HEK293 (cell line): ENCODE measurements at regions not wholly inside any gene's neighbourhood (a gene's known extent, or its start where the extent isn't known, plus 50 kb on each side); places are given as distances from the start of the nearest gene placed in this dataset.

Source experiments
- CTCF ChIA-PET: fragments of 350-600 bp; formaldehyde crosslinking; extraction: SDS; loops from one replicate; lab custom pipeline; 2021; ENCODE audit warnings: antibody characterized with exemption; lab: Yijun Ruan, JAX
- POLR2A ChIA-PET: fragments of 300-600 bp; formaldehyde crosslinking; extraction: SDS; loops from one replicate; lab custom pipeline; 2020; ENCODE audit warnings: antibody characterized with exemption, inconsistent platforms; lab: Yijun Ruan, JAX
- H3K27ac ChIP-seq: fragments of 200-500 bp; sonication (Bioruptor generic); 2 replicates; pipeline ENCODE4 v1.5.1; 2014; ENCODE audit warnings: low read depth, low read length, control low read depth, inconsistent platforms; ENCODE audit errors: extremely low read depth
- H3K36me3 ChIP-seq, 2 experiments: fragments of 200-500 bp in 1 of 2; sonication (Bioruptor generic) in 1 of 2; 1 replicate in 1 of 2; 2 replicates in 1 of 2; pipeline ENCODE4 v1.5.1; 2014 to 2017; ENCODE audit warnings: inconsistent platforms in 2 of 2, low read length in 2 of 2; ENCODE audit not compliant: control insufficient read depth in 2 of 2, insufficient read depth in 1 of 2
- H3K4me1 ChIP-seq: fragments of 200-500 bp; sonication (Bioruptor generic); 2 replicates; pipeline ENCODE4 v1.5.1; 2014; ENCODE audit warnings: mild to moderate bottlenecking, low read length, inconsistent platforms; ENCODE audit not compliant: control insufficient read depth, insufficient read depth
- H3K4me3 ChIP-seq: 2 replicates; pipeline ENCODE4 v1.5.1; 2011; ENCODE audit warnings: low read depth, mild to moderate bottlenecking, control low read depth, low read length, moderate library complexity
- H3K9me3 ChIP-seq: fragments of 200-500 bp; sonication (Bioruptor generic); 2 replicates; pipeline ENCODE4 v1.5.1; 2014; ENCODE audit warnings: low read depth, low read length, inconsistent platforms; ENCODE audit not compliant: control insufficient read depth, insufficient read depth
- GLI4 ChIP-seq: fragments of 450-650 bp; formaldehyde crosslinking; IDR thresholded peaks from 2 replicates; pipeline ENCODE4 v1.5.1; 2016; ENCODE audit warnings: missing biosample characterization, missing genetic modification characterization
- IKZF3 ChIP-seq: fragments of 450-650 bp; IDR thresholded peaks from 2 replicates; pipeline ENCODE4 v1.5.0; 2018; ENCODE audit warnings: missing biosample characterization, mild to moderate bottlenecking, missing genetic modification characterization, moderate library complexity
- OSR2 ChIP-seq: fragments of 450-650 bp; formaldehyde crosslinking; IDR thresholded peaks from 2 replicates; pipeline ENCODE4 v1.5.1; 2016; ENCODE audit warnings: missing biosample characterization, missing genetic modification characterization
- OVOL3 ChIP-seq: fragments of 450-650 bp; formaldehyde crosslinking; IDR thresholded peaks from 2 replicates; pipeline ENCODE4 v1.5.1; 2016; ENCODE audit warnings: missing biosample characterization, missing genetic modification characterization
- REPIN1 ChIP-seq: fragments of 450-650 bp; formaldehyde crosslinking; IDR thresholded peaks from 2 replicates; pipeline ENCODE4 v1.5.1; 2017; ENCODE audit warnings: missing biosample characterization, missing genetic modification characterization, low read depth
- ZBTB1 ChIP-seq: fragments of 450-650 bp; formaldehyde crosslinking; IDR thresholded peaks from 2 replicates; pipeline ENCODE4 v1.5.1; 2016; ENCODE audit warnings: missing biosample characterization, missing genetic modification characterization
- ZBTB17 ChIP-seq: fragments of 450-650 bp; formaldehyde crosslinking; IDR thresholded peaks from 2 replicates; pipeline ENCODE4 v1.5.1; 2016; ENCODE audit warnings: missing biosample characterization, missing genetic modification characterization
- ZBTB8A ChIP-seq: fragments of 450-650 bp; formaldehyde crosslinking; IDR thresholded peaks from 2 replicates; pipeline ENCODE4 v1.5.1; 2016; ENCODE audit warnings: missing biosample characterization, missing genetic modification characterization
- ZFP3 ChIP-seq: fragments of 450-650 bp; formaldehyde crosslinking; IDR thresholded peaks from 2 replicates; pipeline ENCODE4 v1.5.1; 2016; ENCODE audit warnings: low read depth, missing biosample characterization, missing genetic modification characterization
- ZFP37 ChIP-seq: fragments of 450-650 bp; formaldehyde crosslinking; IDR thresholded peaks from 2 replicates; pipeline ENCODE4 v1.5.1; 2016; ENCODE audit warnings: missing biosample characterization, missing genetic modification characterization
- ZNF138 ChIP-seq: fragments of 450-650 bp; formaldehyde crosslinking; IDR thresholded peaks from 2 replicates; pipeline ENCODE4 v1.5.1; 2016; ENCODE audit warnings: missing biosample characterization, missing genetic modification characterization, borderline replicate concordance
- ZNF140 ChIP-seq: fragments of 450-650 bp; formaldehyde crosslinking; IDR thresholded peaks from 2 replicates; pipeline ENCODE4 v1.5.1; 2016; ENCODE audit warnings: missing biosample characterization, missing genetic modification characterization
- ZNF214 ChIP-seq: fragments of 450-650 bp; formaldehyde crosslinking; IDR thresholded peaks from 2 replicates; pipeline ENCODE4 v1.5.1; 2017; ENCODE audit warnings: missing biosample characterization, mild to moderate bottlenecking, missing genetic modification characterization, borderline replicate concordance
- ZNF23 ChIP-seq: fragments of 450-650 bp; formaldehyde crosslinking; IDR thresholded peaks from 2 replicates; pipeline ENCODE4 v1.5.1; 2016; ENCODE audit warnings: missing biosample characterization, missing genetic modification characterization, borderline replicate concordance
- ZNF404 ChIP-seq: fragments of 450-650 bp; formaldehyde crosslinking; IDR thresholded peaks from 2 replicates; pipeline ENCODE4 v1.5.1; 2017; ENCODE audit warnings: missing biosample characterization, missing genetic modification characterization
- ZNF423 ChIP-seq: fragments of 450-650 bp; formaldehyde crosslinking; IDR thresholded peaks from 2 replicates; pipeline ENCODE4 v1.5.1; 2016; ENCODE audit warnings: missing biosample characterization, missing genetic modification characterization
- ZNF426 ChIP-seq: fragments of 450-650 bp; formaldehyde crosslinking; IDR thresholded peaks from 2 replicates; pipeline ENCODE4 v1.5.1; 2017; ENCODE audit warnings: missing biosample characterization, missing genetic modification characterization, mild to moderate bottlenecking, inconsistent platforms, moderate library complexity
- ZNF521 ChIP-seq: fragments of 450-650 bp; formaldehyde crosslinking; IDR thresholded peaks from 2 replicates; pipeline ENCODE4 v1.5.1; 2017; ENCODE audit warnings: missing biosample characterization, mild to moderate bottlenecking, missing genetic modification characterization
- ZNF555 ChIP-seq: fragments of 450-650 bp; formaldehyde crosslinking; conservative IDR thresholded peaks from 2 replicates; pipeline ENCODE4 v1.5.1; 2017; ENCODE audit warnings: missing biosample characterization, mild to moderate bottlenecking, missing genetic modification characterization, inconsistent platforms
- ZNF571 ChIP-seq: fragments of 450-650 bp; formaldehyde crosslinking; IDR thresholded peaks from 2 replicates; pipeline ENCODE4 v1.5.0; 2017; ENCODE audit warnings: missing biosample characterization, missing genetic modification characterization
- ZNF596 ChIP-seq: fragments of 450-650 bp; IDR thresholded peaks from 2 replicates; pipeline ENCODE4 v1.5.0; 2018; ENCODE audit warnings: missing biosample characterization, mild to moderate bottlenecking, missing genetic modification characterization, moderate library complexity
- ZNF654 ChIP-seq: fragments of 450-650 bp; formaldehyde crosslinking; IDR thresholded peaks from 2 replicates; pipeline ENCODE4 v1.5.1; 2016; ENCODE audit warnings: low read depth, missing biosample characterization, missing genetic modification characterization
- ZNF658 ChIP-seq: fragments of 450-650 bp; formaldehyde crosslinking; IDR thresholded peaks from 2 replicates; pipeline ENCODE4; 2016; ENCODE audit warnings: missing biosample characterization, missing genetic modification characterization
- ZNF677 ChIP-seq: fragments of 450-650 bp; IDR thresholded peaks from 2 replicates; pipeline ENCODE4 v1.5.0; 2018; ENCODE audit warnings: missing biosample characterization, mild to moderate bottlenecking, missing genetic modification characterization, moderate library complexity
- ZNF776 ChIP-seq: fragments of 450-650 bp; formaldehyde crosslinking; IDR thresholded peaks from 2 replicates; pipeline ENCODE4 v1.5.0; 2017; ENCODE audit warnings: missing biosample characterization, missing genetic modification characterization, borderline replicate concordance
- ZNF777 ChIP-seq: fragments of 450-650 bp; formaldehyde crosslinking; IDR thresholded peaks from 2 replicates; pipeline ENCODE4 v1.5.1; 2017; ENCODE audit warnings: missing biosample characterization, missing genetic modification characterization, borderline replicate concordance
- TF ChIP-seq, protein P1 (sequence below): fragments of 450-650 bp; formaldehyde crosslinking; IDR thresholded peaks from 2 replicates; pipeline ENCODE4 v1.5.1; 2016; ENCODE audit warnings: missing biosample characterization, missing genetic modification characterization
- TF ChIP-seq, protein P2 (sequence below): fragments of 450-650 bp; formaldehyde crosslinking; conservative IDR thresholded peaks from 2 replicates; pipeline ENCODE4 v1.5.1; 2016; ENCODE audit warnings: low read depth, missing biosample characterization, missing genetic modification characterization
- TF ChIP-seq, protein P3 (sequence below): fragments of 450-650 bp; formaldehyde crosslinking; IDR thresholded peaks from 2 replicates; pipeline ENCODE4 v1.5.1; 2016; ENCODE audit warnings: missing biosample characterization, missing genetic modification characterization
- TF ChIP-seq, protein P4 (sequence below): fragments of 450-650 bp; formaldehyde crosslinking; IDR thresholded peaks from 2 replicates; pipeline ENCODE4 v1.5.1; 2016; ENCODE audit warnings: missing biosample characterization, missing genetic modification characterization

DNA sequence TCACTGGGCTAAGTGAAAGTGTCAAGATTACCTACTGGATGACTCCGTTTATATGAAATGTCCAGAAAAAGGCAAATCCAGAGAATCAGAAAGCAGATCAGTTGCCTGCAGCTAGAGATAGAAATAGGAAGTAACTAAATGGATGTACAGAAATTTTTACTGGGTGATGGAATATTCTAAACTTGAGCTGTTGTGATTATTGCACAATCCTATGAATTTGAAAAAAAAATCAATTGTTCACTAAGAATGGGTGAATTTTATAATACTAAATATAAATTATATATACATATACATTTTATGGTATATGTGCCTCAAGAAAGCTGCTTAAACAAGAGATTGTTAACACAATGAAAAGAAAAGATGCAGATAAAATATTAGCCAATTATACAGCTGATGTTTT, 181.1 kb upstream of the C16orf82 start:
- POLR2A ChIA-PET = no interaction called here

DNA sequence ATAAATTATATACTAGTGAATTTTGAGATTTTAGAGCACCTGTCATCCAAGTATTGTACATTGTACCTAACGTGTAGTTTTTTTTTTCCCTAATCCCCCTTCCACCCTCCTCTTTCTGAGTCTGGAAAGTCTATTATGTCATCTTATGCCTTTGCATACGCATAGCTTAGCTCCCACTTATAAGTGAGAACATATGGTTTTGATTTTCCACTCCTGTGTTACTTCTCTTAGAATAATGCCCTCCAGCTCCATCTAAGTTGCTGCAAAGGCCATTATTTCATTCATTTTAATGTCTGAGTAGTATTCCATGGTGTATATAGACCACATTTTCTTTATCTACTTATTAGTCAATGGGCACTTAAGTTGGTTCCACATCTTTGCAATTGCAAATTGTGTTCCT, 177.0 kb upstream of the C16orf82 start:
- no peaks in the 10 kb centered on the region for H3K36me3 ChIP-seq
- H3K4me3 ChIP-seq = no peak overlapping the region
- CTCF ChIA-PET = no interaction called here
- H3K4me1 ChIP-seq = no peaks in the 10 kb centered on the region
- POLR2A ChIA-PET = no interaction called here
- H3K27ac ChIP-seq = no peak overlapping the region
- H3K9me3 ChIP-seq = no peaks in the 10 kb centered on the region
- TF ChIP-seq ZFP3 (tag by site-specific recombination) (no peak), ZNF214 (tag by site-specific recombination) (no peak), ZNF596 (tag by site-specific recombination) (no peak), ZNF423 (tag by site-specific recombination) (no peak), ZNF140 (tag by site-specific recombination) (no peak), REPIN1 (tag by site-specific recombination) (no peak), OVOL3 (tag by site-specific recombination) (no peak), ZNF404 (no peak), ZNF521 (tag by site-specific recombination) (no peak), ZBTB17 (tag by site-specific recombination) (no peak), ZNF426 (tag by site-specific recombination) (no peak), ZNF571 (tag by site-specific recombination) (no peak)
- TF ChIP-seq, protein P1, sequence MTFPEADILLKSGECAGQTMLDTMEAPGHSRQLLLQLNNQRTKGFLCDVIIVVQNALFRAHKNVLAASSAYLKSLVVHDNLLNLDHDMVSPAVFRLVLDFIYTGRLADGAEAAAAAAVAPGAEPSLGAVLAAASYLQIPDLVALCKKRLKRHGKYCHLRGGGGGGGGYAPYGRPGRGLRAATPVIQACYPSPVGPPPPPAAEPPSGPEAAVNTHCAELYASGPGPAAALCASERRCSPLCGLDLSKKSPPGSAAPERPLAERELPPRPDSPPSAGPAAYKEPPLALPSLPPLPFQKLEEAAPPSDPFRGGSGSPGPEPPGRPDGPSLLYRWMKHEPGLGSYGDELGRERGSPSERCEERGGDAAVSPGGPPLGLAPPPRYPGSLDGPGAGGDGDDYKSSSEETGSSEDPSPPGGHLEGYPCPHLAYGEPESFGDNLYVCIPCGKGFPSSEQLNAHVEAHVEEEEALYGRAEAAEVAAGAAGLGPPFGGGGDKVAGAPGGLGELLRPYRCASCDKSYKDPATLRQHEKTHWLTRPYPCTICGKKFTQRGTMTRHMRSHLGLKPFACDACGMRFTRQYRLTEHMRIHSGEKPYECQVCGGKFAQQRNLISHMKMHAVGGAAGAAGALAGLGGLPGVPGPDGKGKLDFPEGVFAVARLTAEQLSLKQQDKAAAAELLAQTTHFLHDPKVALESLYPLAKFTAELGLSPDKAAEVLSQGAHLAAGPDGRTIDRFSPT (tag by site-specific recombination) = no peak
- TF ChIP-seq, protein P2, sequence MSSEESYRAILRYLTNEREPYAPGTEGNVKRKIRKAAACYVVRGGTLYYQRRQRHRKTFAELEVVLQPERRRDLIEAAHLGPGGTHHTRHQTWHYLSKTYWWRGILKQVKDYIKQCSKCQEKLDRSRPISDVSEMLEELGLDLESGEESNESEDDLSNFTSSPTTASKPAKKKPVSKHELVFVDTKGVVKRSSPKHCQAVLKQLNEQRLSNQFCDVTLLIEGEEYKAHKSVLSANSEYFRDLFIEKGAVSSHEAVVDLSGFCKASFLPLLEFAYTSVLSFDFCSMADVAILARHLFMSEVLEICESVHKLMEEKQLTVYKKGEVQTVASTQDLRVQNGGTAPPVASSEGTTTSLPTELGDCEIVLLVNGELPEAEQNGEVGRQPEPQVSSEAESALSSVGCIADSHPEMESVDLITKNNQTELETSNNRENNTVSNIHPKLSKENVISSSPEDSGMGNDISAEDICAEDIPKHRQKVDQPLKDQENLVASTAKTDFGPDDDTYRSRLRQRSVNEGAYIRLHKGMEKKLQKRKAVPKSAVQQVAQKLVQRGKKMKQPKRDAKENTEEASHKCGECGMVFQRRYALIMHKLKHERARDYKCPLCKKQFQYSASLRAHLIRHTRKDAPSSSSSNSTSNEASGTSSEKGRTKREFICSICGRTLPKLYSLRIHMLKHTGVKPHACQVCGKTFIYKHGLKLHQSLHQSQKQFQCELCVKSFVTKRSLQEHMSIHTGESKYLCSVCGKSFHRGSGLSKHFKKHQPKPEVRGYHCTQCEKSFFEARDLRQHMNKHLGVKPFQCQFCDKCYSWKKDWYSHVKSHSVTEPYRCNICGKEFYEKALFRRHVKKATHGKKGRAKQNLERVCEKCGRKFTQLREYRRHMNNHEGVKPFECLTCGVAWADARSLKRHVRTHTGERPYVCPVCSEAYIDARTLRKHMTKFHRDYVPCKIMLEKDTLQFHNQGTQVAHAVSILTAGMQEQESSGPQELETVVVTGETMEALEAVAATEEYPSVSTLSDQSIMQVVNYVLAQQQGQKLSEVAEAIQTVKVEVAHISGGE = no peak
- TF ChIP-seq, protein P3, sequence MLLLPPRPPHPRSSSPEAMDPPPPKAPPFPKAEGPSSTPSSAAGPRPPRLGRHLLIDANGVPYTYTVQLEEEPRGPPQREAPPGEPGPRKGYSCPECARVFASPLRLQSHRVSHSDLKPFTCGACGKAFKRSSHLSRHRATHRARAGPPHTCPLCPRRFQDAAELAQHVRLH (tag by site-specific recombination) = no peak

More for the DNA sequence above, 181.1 kb upstream of the C16orf82 start:
- no peaks in the 10 kb centered on the region for H3K9me3 ChIP-seq
- H3K4me1 ChIP-seq = no peaks in the 10 kb centered on the region
- H3K36me3 ChIP-seq = no peaks in the 10 kb centered on the region
- H3K27ac ChIP-seq = no peak overlapping the region
- TF ChIP-seq ZFP37 (no peak), ZNF654 (tag by site-specific recombination) (no peak), ZNF777 (tag by site-specific recombination) (no peak), ZNF140 (tag by site-specific recombination) (no peak), ZNF776 (tag by site-specific recombination) (no peak), IKZF3 (tag by site-specific recombination) (no peak), ZBTB8A (tag by site-specific recombination) (no peak), ZNF138 (tag by site-specific recombination) (no peak), ZNF555 (tag by site-specific recombination) (no peak), ZNF23 (tag by site-specific recombination) (no peak), ZNF571 (tag by site-specific recombination) (no peak), ZNF658 (tag by site-specific recombination) (no peak), ZNF677 (tag by site-specific recombination) (no peak), ZNF596 (tag by site-specific recombination) (no peak), OSR2 (tag by site-specific recombination) (no peak), ZBTB1 (tag by site-specific recombination) (no peak), GLI4 (no peak)
- TF ChIP-seq, protein P4, sequence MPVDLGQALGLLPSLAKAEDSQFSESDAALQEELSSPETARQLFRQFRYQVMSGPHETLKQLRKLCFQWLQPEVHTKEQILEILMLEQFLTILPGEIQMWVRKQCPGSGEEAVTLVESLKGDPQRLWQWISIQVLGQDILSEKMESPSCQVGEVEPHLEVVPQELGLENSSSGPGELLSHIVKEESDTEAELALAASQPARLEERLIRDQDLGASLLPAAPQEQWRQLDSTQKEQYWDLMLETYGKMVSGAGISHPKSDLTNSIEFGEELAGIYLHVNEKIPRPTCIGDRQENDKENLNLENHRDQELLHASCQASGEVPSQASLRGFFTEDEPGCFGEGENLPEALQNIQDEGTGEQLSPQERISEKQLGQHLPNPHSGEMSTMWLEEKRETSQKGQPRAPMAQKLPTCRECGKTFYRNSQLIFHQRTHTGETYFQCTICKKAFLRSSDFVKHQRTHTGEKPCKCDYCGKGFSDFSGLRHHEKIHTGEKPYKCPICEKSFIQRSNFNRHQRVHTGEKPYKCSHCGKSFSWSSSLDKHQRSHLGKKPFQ (tag by site-specific recombination) = no peak
- TF ChIP-seq, protein P2 = no peak
- CTCF ChIA-PET = no interaction called here
- no peak overlapping the region for H3K4me3 ChIP-seq
